PC-3 (cell line): ENCODE measurements at regions not wholly inside any gene's neighbourhood (a gene's known extent, or its start where the extent isn't known, plus 50 kb on each side); places are given as distances from the start of the nearest gene placed in this dataset.

Experiments
- EZH2 ChIP-seq: fragments of 300-600 bp; sonication (generic); IDR thresholded peaks from one replicate; pipeline ENCODE4 v1.6.1; 2017; ENCODE audit warnings: antibody characterized with exemption, mild to moderate bottlenecking, low read length; ENCODE audit not compliant: unreplicated experiment
- EZH2phosphoT487 ChIP-seq: fragments of 300-600 bp; sonication (generic); IDR thresholded peaks from 2 replicates; pipeline ENCODE4 v1.6.1; 2018; ENCODE audit warnings: mild to moderate bottlenecking, antibody characterized with exemption, low read length, borderline replicate concordance
- TF ChIP-seq, protein P1 (sequence below): fragments of 300-600 bp; sonication (generic); conservative IDR thresholded peaks from 2 replicates; pipeline ENCODE4 v1.5.1; 2017; ENCODE audit warnings: antibody characterized with exemption, low read depth, mild to moderate bottlenecking, low read length

DNA sequence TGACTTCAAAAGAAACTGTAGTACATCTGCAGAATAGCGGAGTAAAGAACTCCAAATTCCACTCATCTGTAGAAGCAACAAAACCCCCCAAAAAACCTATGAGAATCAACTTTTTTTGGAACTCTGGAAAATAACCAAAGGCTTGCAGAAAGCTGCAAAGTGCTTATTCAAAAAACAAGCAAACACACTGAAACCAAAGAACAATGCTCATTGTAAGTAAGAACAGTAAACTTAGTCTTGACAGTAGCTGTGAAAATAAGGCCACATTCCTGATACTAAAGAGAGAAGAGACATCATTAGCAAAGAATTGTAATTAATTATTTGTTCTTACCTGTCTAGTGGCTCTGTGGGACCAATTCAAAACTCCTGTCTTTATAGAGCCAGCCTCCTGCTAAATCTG lies 534.3 kb upstream of the C16orf82 start:
- no peak for TF ChIP-seq EZH2phosphoT487
- TF ChIP-seq, protein P1, sequence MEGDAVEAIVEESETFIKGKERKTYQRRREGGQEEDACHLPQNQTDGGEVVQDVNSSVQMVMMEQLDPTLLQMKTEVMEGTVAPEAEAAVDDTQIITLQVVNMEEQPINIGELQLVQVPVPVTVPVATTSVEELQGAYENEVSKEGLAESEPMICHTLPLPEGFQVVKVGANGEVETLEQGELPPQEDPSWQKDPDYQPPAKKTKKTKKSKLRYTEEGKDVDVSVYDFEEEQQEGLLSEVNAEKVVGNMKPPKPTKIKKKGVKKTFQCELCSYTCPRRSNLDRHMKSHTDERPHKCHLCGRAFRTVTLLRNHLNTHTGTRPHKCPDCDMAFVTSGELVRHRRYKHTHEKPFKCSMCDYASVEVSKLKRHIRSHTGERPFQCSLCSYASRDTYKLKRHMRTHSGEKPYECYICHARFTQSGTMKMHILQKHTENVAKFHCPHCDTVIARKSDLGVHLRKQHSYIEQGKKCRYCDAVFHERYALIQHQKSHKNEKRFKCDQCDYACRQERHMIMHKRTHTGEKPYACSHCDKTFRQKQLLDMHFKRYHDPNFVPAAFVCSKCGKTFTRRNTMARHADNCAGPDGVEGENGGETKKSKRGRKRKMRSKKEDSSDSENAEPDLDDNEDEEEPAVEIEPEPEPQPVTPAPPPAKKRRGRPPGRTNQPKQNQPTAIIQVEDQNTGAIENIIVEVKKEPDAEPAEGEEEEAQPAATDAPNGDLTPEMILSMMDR: no peak
- TF ChIP-seq EZH2: no peak
